HG02884 (cell line): ENCODE measurements at regions not wholly inside any gene's neighbourhood (a gene's known extent, or its start where the extent isn't known, plus 50 kb on each side); places are given as distances from the start of the nearest gene placed in this dataset.
A peak's percentile ranks its signal among the peaks of the same experiment; 100 is the strongest.
"Not testable (repeated sequence)": the region's sequence is repeated elsewhere in the genome, so short reads cannot be mapped to it uniquely, and the experiment has no call there.

Experiments
- ATAC-seq: cut with Tn5 transposase; IDR thresholded peaks from one replicate; pipeline ENCODE4 v1.9.1; 2021; ENCODE audit warnings: mild to moderate bottlenecking, moderate library complexity; ENCODE audit not compliant: unreplicated experiment

DNA sequence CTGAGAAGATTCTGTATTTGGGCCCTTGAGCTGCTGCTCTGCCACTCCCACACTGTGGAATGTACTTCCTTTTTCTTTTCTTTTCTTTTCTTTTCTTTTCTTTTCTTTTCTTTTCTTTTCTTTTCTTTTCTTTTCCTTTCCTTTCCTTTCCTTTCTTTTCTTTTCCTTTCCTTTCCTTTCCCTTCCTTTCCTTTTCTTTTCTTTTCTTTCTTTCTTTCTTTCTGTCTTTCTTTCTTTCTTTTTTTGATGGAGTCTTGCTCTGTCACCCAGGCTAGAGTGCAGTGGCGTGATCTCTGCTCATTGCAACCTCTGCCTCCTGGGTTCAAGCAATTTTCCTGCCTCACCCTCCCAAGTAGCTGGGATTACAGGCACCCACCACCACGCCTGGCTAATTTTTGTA lies 89.8 kb downstream of the DNAAF6 start:
- ATAC-seq, result not testable (repeated sequence)

DNA sequence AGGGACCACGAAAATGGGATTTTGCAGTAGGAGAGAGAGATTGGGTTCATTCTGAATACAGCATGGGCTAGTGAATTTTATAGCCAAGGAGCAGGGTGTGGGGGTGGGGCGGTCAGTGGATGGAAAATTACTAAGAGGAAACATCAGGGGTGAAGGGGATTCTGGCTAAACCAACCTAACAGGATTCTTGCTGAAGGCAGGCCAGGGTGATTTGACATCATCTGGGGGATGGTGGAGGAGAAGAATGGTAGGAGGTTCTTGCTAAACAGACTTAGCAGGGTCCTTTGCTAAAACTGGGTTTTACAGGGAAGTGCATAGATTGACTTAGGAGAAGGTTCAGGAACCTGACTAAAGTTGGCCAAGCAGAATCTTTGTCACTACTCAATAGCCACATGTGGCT lies 91.9 kb downstream of the DNAAF6 start:
- no peak for ATAC-seq

DNA sequence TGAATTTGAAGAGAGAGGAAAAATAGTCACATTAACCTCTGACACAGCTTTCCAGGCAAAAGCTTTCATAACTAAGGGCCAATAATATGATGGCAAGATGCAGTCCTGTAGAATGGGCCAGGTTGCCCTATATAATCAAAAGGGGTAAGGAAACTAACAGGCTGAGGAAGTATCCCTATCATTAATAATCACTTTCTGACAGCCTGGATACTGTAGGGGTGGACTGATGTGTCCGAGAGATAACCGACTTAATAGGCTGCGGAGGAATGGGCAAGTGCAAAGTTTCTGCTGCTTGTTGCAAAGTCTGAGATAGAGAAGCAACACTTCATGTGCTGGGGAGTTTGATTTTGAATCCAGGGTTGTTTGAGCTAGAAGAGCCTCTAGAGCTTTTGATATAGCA lies 94.8 kb downstream of the DNAAF6 start:
- ATAC-seq, result no peak

DNA sequence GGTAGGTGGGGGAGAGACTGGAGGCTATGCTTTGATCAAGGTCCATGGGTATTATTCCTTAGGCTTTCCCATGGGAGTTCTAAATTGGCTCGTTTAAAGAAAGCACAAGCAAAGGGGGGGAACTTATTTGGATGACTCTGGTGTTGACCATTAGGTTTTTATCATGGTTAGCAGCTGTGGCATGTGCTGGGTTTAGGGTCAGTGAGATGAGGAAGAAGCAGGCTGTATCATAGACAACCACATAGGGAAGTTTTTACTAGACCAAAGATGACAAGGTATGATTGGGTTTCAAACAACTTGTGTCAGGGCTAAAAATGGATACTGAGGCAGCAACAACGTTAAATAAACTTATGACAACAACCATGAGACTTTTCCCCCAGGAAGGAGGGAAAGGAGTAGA lies 97.7 kb downstream of the DNAAF6 start:
- no peak for ATAC-seq

DNA sequence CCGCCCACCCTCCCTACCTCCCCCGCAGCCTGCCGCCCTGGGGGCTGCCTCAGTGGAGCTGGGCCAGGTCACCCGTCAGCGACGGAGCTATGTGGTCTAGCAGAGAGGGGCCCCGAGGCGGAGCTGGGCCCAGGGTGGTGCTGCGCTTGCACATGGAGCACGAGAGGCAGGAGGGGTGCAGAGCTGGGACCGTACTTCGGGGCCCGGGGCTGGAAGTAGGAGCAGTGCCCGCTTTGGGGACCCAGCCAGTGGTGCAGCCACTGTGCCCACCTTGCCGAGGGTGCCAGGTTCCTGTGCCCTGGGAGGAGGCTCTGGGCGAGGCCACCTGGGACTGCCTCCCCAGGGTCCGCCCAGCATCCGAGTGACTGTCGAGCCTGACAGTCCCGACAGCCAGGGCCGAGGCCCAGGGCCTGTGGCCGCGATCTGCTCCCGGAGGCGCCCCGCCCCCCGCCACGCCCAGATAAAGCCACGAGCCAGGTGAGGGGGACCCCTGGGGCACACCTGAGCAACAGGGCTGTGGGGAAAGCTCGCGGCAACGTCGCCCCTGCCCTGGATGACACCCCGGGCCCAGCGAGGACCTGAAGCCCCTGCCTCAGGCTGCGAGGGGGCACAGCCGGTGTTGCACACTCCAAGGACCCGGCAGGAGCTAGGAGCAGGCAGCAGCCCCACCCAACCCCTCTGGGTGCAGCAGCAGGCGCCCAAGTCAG lies 117.5 kb downstream of the DNAAF6 start:
- no peak for ATAC-seq

DNA sequence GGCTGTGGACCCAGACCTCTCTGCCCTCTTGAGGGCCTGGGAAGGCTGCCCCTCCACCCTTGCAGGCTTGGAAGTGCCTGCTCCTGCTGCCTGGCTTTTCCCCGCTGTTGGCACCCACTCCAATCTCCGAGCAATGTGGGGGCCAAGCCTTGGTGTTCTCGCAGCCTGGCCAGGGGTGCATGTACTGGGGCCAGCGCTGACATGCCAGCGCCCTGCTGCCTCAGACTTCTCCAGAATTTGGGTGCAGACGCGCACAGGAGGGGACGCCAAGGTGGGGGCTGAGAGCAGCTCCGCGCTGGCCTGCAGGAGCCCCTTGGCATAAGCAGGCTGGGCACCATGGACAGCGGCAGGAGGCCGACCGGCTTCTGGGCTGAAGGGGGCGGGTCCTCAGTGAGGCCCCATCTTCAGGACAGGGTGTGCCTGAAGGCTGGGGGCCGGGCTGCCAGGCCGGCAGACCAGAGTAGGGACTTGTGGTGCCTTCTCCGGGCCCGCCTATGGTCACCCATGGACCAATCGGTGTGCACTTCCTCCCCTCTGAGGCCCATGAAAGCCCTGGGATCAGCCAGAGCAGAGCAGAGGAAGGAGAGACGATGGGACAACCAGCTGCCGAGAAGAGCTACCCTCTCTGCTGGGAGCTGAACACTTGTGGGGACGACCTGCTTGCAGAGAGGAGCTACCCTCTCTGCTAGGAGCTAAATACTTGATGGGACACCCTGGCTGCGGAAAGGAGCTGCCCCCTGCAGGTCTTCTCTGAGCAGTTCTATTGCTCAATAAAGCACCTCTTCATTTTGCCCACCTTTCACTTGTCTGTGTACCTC lies 118.3 kb downstream of the DNAAF6 start:
- no peak for ATAC-seq

DNA sequence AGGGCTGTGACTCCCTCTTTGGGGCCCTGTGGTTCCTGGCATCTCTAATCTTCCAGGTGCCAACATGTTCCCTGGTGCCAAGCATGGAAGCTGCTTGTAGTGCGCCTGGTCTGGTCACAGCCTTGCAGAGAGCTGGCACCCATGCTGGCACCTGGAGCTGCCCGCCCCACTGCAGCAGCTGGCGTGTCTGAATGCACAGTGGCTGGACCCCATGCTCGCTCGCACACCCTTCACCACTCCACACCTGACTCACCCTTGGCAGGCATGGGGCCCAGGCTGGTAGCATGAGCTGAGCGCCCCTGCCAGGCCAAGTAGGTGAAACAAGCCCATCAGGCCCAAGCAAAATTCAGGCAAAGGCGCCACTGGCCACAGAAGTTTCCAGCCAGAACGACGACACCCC lies 119.1 kb downstream of the DNAAF6 start:
- no peak for ATAC-seq

DNA sequence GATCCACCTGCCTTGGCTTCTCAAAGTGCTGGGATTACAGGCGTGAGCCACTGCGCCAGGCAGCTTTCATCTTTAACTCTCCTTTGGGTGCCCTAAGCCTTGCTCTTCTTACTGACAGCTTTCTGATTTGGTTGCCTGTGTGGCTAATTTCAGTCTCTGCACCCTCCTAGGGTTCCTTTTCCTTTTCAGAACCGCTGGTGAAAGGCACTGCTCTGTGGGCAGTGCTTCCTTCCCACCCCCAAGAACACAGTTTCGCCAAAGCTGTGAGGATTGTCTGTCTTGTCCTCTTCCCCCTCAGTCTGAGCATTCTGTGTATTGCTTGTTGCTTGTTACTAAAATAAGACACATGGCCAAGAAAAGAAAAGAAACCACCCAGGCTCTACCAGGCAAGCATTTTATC lies 101.4 kb upstream of the FRMPD3 start:
- no peak for ATAC-seq

DNA sequence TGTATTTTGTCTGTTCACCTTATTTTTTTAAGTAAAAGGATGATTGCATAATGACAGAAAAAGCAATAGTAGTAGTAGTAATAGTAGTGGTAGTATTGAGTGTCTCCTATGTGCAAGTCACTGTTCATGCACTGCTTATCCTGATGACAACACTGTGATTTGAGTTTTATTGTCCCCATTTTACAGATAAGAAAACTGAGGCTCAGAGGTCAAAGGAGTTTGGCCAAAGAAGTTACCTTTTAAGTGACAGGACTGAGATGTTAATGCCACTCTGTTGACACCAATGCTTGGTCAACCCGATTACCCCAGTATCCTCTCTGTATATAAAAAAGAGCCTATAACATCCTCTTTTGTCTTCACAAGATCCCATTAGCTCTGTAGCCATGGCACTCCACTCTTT lies 100.5 kb upstream of the FRMPD3 start:
- ATAC-seq, result no peak

DNA sequence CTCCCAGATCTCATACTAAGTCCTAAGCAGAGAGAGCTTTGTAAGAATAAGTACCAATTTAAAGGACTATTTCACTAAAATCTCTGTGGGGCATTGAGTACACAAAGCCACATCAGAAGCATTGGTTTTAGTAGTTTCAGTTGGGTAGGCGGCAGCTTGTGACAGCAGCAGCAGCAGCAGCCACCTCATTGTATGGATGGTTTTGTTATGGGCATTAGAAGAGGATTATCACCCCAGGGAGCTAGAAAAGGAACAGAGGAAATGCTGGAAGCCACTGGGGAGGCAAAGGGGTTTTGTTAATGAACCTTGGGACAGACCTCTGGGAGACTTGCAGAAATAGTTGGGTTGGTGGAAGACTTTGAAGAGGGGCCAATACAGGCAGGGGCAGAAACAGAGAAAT lies 93.9 kb upstream of the FRMPD3 start:
- ATAC-seq, result no peak

DNA sequence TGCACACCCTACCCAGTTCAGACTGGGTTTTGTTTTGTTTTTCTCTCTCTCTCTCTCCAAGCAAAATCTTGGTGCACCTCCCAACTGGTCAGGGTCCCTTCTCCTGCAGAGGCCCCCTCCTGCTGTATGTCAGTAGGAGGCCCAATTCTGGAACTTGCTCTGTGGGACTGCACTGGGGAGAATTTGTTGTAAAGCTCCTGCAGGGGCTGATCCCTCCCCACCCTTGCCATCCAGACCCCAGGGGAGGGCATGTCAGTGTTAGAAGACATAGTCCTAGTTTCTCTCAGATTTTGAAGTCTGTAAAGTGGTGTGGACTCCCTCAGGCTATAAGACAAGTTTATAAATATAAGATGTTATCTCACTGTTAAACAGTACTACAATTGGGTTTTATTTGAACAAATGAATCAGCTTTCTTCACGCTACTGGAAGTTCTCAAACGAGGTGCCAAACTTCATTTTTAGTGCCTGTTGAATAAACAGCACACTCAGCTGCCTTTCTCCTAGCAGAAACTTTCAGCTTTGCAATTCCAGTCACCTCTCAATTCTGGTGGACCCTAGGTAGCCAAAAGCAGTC lies 88.6 kb upstream of the FRMPD3 start:
- no peak for ATAC-seq

DNA sequence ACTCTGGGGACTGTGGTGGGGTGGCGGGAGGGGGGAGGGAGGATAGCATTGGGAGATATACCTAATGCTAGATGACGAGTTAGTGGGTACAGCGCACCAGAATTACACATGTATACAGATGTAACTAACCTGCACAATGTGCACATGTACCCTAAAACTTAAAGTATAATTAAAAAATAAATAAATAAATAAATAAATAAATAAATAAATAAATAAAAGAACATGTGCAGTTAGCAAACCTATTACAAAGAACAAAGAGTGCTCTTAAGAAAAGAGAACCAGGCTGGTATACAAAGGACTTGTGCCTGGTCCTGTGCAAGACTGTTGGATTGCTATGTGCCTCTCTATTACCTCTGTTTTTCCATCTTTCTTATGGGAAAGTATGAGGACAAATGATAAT lies 79.3 kb upstream of the FRMPD3 start:
- ATAC-seq, result not testable (repeated sequence)

DNA sequence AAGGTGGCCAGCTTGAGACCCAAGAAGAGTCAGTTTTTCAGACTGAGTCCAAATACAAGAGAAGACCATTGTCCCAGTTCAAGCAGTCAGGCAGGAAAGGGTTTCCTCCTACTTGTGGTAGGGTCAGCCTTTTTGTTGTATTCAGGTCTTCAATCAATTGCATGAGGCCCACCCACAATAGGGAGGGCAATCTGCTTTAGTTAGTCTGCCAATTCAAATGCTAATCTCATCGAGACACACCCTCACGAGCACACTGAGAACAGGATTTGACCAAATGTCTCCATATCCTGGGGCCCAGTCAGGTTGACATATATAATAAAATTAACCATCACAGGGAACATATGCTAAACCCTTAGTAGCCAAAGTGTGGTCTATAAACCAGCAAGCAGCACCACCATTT lies 75.3 kb upstream of the FRMPD3 start:
- no peak for ATAC-seq

DNA sequence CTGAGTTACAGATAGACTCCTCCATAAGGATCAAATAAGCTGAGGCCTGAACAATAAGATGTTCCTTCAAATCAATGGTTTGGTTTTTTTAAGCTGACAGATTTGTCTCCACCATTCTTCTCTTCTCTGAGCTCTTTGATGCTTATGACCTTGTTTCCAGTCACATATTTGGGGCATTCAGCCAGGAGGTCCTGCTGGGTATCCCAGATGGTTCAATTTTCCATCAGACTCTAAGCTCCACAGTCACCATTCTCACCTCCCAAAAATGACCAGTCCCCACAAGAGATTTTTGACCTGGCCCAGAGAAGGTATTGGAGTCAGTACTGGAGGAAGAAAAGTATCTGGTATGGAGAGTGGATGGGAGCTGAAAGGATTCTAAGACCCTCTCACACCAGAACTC lies 74.6 kb upstream of the FRMPD3 start:
- no peak for ATAC-seq

DNA sequence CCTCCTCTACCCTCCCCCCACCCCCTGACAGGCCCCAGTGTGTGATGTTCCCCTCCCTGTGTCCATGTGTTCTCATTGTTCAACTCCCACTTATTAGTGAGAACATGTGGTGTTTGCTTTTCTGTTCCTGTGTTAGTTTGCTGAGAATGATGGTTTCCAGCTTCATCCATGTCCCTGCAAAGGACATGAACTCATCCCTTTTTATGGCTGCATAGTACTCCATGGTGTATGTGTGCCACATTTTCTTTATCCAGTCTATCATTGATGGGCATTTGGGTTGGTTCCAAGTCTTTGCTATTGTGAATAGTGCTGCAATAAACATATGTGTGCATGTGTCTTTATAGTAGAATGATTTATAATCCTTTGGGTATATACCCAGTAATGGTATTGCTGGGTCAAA lies 73.3 kb upstream of the FRMPD3 start:
- ATAC-seq, result not testable (repeated sequence)

DNA sequence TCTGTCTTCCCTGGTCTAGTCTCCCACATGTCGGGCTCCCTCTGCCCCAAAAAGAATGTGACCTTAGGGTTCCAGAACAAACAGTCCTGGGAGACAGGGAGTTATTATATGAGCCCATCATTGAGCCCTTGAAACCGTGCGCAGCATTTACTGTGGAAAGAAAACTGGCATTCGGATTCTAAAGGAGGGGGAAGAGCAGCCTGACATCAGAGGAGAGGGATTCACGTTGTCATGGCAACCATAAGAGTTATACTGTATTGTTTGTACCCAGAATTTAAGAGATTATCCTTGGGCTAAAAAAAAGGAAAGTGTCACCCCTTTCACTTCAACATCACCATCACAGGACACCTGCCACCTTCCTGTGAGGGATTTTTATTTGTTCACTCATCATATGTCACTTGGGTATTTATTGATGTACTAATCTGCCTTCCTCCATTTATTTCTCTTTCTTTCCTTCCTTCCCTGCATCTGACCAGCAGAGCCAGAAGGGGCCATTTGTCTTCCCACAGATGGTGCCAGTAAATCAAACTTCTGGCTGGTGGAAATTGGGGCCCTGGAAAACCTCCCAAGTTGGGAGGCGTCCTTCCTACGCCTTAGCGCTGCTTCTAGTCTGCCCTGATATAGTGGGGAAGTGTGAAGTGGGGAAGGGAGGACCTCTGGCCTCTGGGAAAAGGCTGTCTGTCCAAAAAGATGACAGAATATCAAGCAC lies 64.9 kb upstream of the FRMPD3 start:
- no peak for ATAC-seq

DNA sequence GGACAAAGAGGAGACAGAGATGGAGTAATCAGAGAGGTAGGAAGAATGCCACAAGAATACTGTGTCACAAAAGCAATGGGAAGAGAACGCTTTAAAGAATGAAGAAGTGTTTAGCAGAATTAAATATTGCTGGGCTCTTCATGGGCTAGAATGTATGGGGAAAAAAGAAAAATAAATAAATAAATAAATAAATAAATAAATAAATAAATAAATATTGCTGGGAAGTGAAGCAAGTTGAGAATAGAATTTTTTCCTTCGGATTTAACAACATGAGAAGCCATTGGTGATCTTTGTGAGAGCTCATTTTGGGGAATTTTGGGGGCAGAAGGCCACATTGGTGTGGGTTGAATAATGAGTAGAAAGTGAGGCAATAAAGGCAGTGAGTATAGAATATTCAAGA lies 59.7 kb upstream of the FRMPD3 start:
- no peak for ATAC-seq

DNA sequence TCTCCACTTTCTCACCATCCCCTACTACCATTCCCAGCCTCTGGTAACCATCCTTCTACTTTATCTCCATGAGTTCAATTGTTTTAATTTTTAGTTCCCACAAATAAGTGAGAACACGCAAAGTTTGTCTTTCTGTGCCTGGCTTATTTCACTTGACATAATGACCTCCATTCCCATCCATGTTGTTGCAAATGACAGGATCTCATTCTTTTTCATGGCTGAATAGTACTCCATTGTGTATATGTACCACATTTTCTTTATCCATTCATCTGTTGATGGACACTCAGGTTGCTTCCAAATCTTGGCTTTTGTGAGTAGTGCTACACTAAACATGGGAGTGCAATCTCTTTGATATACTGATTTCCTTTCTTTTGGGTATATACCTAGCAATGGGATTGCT lies 55.8 kb upstream of the FRMPD3 start:
- ATAC-seq, result not testable (repeated sequence)

DNA sequence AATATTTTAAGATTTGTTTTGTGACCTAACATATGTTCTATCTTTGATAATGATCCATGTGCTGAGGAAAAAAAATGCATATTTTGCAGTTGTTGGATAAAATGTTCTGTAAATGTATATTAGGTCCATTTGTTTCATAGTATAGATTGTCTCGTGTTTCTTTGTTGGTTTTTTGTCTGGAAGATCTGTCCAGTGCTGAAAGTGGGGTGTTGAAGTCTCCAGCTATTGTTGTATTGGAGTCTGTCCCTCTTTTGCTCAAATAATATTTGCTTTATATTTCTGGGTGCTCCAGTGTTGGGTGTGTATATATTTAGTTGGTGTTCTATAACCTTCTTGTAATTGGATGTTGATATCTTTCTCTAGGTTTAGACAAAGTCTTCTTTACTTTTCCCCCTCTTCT lies 53.2 kb upstream of the FRMPD3 start:
- no peak for ATAC-seq

DNA sequence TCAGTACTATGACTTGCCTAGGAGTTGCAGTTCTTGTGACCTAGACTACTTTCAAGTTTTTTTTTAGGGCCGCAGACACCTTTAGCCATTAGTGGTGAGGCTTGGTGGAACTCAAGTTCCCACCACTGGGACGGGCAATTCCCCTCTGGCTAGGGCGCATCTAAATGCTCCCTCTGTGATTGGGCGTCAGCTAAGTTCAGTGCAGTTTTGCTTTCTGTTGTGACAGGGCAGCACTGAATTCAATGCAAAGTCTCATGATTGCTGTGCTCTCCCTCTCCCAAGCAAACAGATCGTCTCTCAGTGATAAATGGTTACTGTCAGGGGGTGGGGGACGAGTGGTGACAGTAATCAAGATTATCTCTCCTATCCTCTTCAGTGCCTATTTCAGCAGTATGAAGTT lies 52.7 kb upstream of the FRMPD3 start:
- ATAC-seq, result no peak

DNA sequence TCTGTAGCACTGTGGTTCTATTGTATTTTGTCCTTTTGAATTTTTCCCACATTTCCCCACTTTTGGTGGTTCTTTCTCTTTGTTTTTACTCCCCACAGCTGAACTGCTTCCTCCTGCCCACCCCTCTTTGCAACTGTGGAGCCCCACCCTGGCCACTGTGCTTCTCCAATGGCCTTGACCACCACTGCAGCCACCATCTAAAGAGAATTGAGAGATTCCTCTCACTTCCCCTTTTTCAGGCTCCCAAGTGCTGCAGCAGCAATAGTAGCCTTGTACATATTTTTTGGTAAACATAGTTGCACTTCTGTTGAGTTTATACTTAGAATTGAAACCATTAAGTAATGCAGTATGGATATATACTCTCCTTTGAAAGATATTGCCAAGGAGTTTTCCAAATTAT lies 51.3 kb upstream of the FRMPD3 start:
- peak; percentile 73 for ATAC-seq
